GM10266 (cell line): ENCODE measurements at regions not wholly inside any gene's neighbourhood (a gene's known extent, or its start where the extent isn't known, plus 50 kb on each side); places are given as distances from the start of the nearest gene placed in this dataset.

Source experiments
- DNase-seq: peaks from one replicate; pipeline ENCODE4 v3.0.0; 2012; ENCODE audit errors: extremely low spot score
- CTCF ChIP-seq: IDR thresholded peaks from 2 replicates; pipeline ENCODE4 v1.5.1; 2012; ENCODE audit warnings: mild to moderate bottlenecking, low read depth; ENCODE audit not compliant: control insufficient read depth, insufficient read depth; ENCODE audit errors: missing control alignments

- DNase-seq: no peak
- no peak for TF ChIP-seq CTCF
Observed at GRCh38 chr4:56286763-56287162, 100.5 kb downstream of the AASDH start.

DNA sequence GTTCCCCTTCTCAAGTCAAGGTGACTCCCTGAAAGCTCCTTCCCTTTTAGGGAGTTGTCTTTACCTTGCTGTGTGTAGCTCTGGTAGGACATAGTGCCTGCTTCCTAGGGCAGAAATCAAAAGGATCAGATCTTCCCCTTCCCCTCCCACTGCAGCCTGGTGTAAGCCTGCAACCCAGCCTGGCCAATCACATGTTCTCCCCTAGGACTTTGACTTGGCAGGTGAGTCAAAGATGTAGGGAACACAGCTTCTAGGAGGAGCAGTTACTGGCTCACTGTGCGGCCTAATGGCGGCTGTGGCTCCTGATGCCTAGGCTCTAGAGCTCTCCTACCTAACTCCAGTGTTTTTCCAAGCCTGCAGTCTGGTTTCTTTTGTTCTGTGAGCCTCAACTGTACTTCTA, 103.9 kb downstream of the AASDH start:
- no peak for TF ChIP-seq CTCF
- no peak for DNase-seq

GRCh38 chr4:56282004-56282403, 105.3 kb downstream of the AASDH start:
- no peak for DNase-seq
- TF ChIP-seq CTCF: no peak

- no peak for TF ChIP-seq CTCF
- DNase-seq: no peak
Observed at GRCh38 chr4:56276547-56276946, 110.7 kb downstream of the AASDH start.

DNA sequence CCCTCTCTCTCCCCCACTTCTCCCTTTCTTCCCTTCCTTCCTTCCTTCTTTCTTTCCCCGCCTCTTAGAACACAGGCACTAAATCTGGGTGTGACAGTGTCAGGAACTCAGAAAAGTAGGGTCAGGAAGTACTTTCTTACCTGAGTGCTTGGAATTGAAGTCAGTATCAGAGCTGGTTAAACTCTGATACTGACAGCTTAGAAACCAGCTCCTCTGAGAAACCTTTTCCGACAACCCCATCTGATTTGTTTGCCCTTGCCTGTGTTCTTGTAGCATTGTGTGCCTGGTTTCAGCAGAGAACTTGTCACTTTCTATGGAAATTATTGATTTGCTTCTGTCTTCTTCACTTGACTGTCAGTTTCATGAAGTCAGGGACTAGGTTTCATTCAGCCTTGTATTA, 113.9 kb downstream of the AASDH start:
- no peak for TF ChIP-seq CTCF
- no peak for DNase-seq

DNA sequence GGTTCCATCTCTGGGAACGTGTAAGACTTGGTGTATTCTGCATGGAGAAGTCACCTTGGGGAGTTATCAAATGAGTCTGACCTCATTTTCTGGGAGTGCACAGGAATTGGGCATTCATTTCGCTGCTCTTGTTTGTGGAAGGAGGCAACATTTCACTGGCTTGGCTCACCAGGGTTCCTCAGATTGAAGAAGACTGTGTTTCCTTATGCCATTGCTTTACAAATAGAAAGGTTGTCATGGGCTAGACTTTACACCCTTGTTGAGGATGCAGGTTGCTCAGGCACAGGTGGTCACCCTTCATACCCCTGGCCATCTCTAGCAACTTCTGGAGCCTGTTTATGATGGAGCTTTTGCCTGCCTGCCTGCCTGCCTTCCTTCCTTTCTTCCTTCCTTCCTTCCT, 114.4 kb downstream of the AASDH start:
- TF ChIP-seq CTCF: no peak
- no peak for DNase-seq

- no peak for DNase-seq
- TF ChIP-seq CTCF: no peak
Observed at GRCh38 chr4:56272003-56272402, 115.3 kb downstream of the AASDH start.

DNA sequence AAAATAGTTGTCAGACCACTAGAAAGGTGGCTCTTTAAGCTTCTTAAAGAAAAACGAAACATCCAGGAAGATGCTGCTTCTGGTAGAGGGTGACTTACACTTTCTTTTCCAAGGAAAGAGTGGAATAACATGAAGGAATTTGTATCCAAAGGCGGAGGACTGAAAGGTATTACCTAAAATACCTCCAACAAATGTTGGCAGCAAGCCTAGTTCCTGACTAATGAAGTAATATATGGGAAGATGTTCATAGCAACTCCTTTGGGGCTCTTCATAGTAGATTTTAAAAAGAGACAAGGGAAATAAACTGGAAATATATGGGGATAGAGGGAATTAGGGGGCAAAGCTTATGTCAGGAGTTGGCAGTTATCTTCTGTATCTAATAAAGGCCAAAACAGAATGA, 116.2 kb downstream of the AASDH start:
- DNase-seq: no peak
- TF ChIP-seq CTCF: no peak
